HG03520 (cell line): ENCODE measurements at regions not wholly inside any gene's neighbourhood (a gene's known extent, or its start where the extent isn't known, plus 50 kb on each side); places are given as distances from the start of the nearest gene placed in this dataset.

Experiments
- ATAC-seq: cut with Tn5 transposase; IDR thresholded peaks from one replicate; pipeline ENCODE4 v1.9.1; 2021; ENCODE audit warnings: mild to moderate bottlenecking, moderate library complexity; ENCODE audit not compliant: unreplicated experiment

DNA sequence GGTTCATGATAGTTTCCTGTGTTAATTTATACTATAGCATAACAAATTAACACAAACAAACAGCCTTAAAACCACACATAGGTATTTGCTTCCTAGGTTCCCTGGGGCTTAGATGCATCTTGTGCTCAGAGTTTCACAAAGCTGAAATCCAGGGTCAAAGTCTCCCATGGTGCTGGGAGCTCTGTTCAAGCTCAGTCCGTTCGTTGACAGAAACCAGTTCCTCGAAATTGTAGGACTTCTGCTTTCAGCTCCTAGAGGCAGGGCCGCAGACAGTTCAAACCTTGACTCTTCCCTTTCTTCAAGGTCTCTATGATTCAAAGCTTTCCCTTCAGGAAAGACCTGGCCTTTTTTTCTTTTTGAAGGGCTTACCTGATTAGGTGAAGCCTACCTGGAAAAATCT, 90.5 kb downstream of the VSTM2A start:
- no peak for ATAC-seq

DNA sequence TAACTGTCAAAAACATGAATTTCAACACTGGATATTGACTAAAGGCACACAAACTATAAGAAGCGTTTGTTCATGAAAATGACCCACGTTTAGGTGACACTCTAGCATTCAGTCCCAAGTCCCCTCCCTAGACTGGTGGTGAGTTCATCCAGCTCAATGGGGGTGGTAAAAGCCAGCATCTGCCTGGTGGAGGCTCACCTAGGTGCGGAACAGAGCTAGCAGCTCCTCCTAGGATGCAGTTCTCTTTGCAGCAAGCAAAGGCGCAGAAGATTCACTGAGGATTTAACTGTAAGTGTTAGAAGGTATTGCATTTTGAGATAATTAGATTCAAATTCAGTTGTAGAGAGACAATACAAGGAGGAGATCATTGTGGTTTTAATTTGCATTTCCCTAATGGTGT, 87.6 kb downstream of the VSTM2A start:
- ATAC-seq, result no peak

DNA sequence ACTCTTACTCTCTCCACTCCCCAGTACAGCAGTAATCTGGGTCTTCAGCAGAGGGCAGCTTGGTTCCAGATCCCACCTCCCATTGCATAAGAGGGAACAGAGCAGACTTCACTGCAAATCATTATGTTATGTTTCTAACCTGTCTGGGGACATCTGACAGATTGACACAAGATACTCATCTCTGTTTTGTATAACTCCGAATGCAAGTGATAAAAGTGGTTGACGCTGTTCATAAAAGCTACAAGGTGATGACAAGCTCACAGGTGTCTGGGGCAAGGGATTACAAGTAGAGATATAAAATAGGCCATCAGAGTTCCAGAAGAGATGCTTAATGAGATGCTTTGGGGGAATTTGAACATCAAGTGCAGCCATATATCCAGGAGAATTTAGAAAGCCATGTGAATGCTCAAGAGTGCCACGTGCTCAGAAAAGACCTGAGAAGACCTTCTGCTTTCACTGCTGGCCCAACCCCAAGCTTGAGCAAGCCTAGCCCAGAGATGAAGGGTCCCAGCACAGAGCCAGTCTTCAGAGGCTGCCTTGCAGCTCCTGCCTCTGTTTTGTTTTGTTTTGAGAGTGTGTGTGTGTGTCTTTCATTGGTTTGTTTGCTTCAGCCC, 80.6 kb downstream of the VSTM2A start:
- no peak for ATAC-seq
